GM21381 (cell line): ENCODE measurements at regions not wholly inside any gene's neighbourhood (a gene's known extent, or its start where the extent isn't known, plus 50 kb on each side); places are given as distances from the start of the nearest gene placed in this dataset.
A peak's percentile ranks its signal among the peaks of the same experiment; 100 is the strongest.
"Not testable (repeated sequence)": the region's sequence is repeated elsewhere in the genome, so short reads cannot be mapped to it uniquely, and the experiment has no call there.

Experiments
- ATAC-seq: cut with Tn5 transposase; IDR thresholded peaks from one replicate; pipeline ENCODE4 v1.9.1; 2021; ENCODE audit warnings: mild to moderate bottlenecking, moderate library complexity; ENCODE audit not compliant: unreplicated experiment

DNA sequence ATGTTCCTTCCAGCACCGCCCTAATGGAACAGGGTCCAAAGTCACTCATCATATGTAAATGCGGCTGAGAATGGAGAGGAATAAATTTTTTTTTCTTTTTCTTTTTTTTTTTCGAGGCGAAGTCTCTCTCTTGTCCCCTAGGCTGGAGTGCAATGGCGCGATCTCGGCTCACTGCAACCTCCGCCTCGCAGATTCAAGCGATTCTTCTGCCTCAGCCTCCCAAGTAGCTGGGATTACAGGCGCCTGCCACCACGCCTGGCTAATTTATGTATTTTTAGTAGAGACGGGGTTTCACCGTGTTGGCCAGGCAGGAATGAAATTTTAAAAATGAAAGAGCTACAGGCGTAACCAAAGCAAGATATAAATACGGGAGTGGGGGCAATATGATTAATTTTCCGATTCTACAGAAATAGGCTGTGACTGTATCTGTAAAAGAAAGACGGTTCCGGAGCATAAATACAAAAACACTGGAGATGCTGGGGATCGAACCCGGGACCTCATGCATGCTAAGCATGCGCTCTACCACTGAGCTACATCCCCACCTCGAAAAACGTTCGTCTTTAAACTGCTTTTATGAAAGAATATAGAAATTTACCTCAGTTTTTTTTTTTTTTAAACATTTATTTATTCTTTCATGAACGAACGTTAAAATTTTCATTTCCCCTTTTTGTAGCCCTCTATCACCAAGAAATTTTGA is 132.2 kb downstream of the GPX5 start:
- peak; percentile 77 for ATAC-seq

DNA sequence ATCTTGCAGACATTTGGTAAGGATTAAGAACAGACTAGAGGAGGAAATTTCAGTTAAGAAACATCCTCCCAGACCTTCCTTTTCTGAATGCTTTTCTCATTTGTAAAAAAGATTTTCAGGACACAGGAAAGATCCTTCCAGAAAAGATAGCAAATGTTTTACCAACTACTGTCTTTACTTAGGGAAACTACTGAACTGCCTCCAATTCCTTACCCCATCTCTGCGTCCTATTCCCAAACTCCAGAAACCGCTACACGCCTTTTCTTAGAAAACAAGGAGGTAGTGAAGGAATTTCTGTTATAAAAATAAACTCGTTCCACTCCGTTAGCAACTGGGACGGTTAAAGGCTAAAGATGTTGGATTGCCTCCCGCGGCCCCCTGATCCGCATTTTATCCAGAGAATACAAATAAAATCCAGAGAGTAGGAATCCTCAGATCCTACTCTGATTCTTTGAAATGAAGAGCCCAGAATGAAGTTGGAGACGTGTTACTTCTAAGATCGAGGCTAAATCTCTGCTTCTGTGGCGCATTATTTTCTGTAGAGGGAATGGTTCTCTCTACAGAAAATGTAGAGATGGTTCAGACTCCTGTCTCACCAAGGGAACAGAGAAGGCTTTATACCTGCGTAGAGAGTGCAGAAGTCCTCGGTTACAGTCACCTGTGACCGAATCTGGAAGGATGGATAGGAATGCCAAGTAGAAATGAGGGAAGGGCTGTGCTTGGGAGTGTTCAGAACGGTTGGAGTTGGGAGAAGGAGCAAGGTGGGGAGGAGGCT is 133.0 kb downstream of the GPX5 start:
- no peak for ATAC-seq

DNA sequence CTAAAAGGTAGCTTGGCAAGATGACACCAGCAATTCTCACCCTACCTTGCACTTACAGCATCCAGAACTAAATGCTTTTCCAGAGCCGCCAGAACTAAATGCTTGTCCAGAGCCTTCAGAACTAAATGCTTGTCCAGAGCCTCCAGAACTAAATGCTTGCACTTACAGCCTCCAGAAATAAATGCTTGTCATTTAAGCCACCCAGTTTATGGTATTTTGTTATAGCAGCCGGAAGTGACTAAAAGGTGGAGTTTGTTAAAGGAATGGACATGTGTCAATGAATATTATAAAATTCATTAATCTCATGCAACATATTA is 133.5 kb downstream of the GPX5 start:
- ATAC-seq, result no peak

DNA sequence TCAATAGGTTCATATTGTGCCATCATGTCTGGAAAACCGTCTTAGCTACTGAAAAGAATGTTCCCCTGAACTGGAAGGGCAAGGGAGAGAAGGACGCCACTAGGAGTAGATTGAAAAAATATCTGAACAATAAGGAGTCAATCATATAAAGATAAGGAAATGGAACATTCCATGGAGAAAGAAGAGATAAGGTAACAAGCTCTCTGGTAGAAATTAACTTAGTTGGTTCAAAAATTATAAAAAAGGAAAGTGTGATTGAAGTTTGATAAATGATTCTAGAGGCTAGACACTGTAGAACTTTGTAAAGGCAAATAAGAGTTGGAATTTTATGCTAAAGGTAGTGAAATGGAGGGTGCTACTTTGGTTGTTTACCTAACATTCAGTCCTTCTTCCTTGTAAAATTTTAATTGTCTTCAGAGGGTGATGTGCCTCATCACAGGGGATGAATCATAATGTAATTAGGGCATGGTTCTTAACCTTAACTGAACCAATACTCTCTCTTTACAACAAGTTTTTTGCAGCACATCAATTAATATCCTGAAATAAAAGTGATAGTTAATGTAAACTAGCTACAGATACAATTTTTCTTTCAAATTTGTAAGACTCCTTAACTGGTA is 135.5 kb downstream of the GPX5 start:
- no peak for ATAC-seq

DNA sequence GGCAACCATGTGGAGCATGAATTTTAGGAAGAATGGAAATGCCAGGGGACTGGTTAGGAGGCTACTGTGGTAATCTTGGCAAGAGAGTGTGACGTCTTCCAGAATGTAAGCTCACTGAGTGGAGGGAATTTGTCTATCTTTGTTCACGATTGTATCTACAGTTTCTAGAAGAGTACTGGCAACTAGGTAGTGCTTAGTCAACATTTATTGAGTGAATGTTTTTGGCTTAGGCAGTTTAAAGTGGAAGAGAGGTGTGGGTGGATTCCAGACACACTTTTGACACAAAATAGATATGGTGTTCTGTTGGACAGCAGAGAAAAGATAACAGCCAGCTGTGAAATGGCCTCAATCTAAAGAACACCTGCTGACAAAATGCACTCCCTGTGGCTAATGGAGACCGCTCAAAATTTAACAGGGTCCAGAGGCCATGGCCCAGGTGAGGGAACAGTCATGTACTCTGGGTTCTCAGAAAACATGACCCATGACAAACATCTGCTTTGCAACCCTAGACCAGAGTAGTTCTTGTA is 139.3 kb downstream of the GPX5 start:
- ATAC-seq, result no peak

DNA sequence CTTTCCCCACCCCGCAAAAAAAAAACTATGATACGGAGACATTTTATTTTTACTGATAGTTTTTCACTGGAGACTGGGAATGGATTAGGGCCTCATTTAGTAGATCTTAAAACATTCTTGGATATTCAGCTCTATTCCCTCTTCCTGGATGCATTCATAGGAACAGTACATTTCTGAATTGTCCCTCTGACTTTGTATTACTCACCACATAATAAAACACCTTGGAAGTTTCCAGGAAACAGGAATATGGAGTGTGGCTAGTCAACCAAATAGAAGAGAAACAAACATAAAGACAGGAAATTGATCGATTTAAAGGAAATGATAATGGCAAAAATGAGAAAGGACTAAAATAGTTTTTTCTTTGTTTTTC is 147.7 kb downstream of the GPX5 start:
- ATAC-seq, result no peak

DNA sequence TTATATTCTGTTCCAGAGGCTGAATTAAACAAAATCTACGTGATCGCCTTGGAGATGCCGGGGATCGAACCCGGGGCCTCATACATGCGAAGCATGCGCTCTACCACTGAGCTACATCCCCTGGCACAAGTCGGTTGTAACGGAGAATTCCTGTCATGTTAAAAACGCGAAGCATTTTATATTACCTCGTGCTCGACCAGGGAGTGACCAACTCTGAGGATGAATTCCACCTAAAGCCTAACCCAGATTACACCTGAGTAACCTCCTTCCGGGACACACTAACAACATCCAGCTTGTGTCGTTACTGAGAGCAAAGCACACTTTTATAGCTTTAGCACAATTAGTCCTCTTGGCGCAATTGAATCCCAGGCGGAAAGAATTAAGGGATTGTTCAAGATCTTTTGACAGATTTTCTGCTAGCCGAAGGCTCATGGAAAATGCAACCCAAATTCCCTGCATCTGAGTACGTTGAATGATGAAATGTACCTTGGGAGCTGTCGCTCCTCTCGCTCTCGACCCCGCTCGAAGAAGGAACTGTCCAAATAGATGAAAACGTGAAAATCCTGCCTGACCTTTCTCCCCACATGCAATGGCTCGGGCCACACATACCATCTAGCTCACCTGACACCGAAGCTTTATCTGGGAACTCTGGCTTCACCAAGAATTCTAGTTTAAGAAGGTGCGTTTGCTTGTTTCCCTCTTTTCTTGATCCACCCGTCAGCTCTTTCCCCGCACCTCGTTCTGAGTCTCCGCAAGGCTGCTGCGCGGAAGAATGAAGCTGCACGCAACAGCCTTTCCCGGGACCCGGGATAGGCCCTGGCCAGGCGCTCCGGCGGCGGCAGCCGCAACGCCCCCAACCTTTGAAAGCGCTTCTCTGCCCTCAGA is 148.3 kb downstream of the GPX5 start:
- no peak for ATAC-seq

DNA sequence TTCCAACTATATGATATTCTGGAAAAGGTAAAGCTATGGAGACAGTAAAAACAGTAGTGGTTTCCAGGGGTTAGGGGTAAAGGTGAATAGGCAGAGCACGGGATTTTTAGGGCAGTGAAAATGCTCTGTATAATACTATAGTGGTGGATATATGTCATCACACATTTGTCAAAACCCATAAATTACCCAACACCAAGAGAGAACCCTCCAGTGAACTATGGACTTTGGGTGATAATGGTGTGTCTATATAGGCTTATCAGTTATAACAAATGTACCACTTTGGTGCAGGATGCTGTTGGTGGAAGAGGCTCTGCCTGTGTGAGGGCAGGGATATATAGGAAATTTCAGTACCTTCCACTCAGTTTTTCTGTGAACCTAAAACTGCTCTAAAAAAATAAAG is 149.9 kb downstream of the GPX5 start:
- no peak for ATAC-seq

DNA sequence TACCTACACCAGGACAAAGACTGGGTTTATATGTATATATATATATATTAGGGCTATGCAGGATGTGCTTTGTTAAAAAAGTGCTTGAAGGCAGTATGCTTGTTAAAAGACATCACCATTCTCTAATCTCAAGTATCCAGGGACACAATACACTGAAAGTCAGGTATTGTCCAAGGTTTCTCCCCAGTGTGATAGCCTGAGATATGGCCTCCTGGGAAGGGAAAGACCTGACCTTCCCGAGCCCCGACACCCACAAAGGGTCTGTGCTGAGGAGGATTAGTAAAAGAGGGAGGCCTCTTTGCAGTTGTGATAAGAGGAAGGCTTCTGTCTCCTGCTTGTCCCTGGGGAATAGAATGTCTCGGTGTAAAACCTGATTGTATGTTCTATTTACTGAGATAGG is 156.9 kb downstream of the GPX5 start:
- ATAC-seq, result no peak

DNA sequence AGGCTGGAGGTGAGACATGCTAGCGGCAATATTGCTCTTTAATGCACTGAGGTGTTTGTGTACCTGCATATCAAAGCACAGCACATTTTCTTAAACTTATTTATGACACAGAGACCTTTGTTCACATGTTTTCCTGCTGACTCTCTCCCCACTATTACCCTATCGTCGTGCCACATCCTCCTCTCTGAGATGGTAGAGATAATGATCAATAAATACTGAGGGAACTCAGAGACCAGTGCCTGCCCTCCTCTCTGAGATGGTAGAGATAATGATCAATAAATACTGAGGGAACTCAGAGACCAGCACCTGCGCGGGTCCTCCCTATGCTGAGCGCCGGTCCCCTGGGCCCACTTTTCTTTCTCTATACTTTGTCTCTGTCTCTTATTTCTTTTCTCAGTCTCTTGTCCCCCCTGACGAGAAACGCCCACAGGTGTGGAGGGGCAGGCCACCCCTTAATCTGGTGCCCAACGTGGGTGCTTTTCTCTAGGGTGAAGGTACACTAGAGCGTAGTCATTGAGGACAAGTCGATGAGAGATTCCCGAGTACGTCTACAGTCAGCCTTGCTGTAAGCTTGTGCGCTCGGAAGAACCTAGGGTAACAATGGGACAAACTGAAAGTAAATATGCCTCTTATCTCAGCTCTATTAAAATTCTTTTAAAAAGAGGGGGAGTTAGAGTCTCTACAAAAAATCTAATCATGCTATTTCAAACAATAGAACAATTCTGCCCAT is 157.4 kb downstream of the GPX5 start:
- not testable (repeated sequence) for ATAC-seq

DNA sequence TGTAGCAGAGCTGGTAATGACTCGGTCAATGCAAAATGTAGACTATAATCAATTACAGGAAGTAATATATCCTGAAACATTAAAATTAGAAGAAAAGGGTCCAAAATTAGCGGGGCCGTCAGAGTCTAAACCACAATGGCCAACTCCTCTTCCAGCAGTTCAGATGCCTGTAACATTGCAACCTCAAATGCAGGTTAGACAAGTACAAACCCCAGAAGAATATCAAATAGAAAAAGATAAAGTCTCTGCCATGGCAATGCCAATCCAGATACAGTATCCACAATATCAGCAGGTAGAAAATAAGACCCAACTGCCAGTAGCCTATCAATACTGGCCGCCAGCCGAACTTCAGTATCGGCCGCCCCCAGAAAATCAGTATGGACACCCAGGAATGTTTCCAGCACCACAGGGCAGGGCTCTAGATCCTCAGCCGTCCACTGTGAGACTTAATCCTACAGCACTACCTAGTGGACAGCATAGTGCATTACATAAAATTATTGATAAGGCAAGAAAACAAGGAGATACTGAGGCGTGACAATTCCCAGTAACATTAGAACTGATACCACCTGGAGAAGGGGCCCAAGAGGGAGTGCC is 158.4 kb downstream of the GPX5 start:
- ATAC-seq, result no peak

DNA sequence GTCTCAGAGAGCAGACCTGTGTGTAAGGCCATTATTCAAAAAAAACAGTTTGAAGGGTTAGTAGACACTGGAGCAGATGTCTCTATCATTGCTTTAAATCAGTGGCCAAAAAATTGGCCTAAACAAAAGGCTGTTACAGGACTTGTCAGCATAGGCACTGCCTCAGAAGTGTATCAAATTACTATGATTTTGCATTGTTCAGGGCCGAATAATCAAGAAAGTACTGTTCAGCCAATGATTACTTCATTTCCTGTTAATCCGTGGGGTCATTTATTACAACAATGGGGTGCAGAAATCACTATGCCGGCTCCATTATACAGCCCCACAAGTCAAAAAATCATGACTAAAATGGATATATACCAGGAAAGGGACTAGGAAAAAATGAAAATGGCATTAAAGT is 160.3 kb downstream of the GPX5 start:
- ATAC-seq, result not testable (repeated sequence)

DNA sequence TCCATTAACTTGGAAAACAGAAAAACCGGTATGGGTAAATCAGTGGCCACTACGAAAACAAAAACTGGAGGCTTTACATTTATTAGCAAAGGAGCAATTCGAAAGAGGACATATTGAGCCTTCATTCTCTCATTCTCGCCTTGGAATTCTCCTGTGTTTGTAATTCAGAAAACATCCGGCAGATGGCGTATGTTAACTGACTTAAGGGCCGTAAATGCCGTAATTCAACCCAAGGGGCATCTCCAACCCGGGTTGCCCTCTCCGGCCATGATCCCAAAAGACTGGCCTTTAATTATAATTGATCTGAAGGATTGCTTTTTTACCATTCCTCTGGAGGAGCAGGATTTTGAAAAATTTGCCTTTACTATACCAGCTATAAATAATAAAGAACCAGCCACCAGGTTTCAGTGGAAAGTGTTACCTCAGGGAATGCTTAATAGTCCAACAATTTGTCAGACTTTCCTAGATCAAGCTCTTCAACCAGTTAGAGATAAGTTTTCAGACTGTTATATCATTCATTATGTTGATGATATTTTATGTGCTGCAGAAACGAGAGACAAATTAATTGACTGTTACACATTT is 160.9 kb downstream of the GPX5 start:
- ATAC-seq, result not testable (repeated sequence)

DNA sequence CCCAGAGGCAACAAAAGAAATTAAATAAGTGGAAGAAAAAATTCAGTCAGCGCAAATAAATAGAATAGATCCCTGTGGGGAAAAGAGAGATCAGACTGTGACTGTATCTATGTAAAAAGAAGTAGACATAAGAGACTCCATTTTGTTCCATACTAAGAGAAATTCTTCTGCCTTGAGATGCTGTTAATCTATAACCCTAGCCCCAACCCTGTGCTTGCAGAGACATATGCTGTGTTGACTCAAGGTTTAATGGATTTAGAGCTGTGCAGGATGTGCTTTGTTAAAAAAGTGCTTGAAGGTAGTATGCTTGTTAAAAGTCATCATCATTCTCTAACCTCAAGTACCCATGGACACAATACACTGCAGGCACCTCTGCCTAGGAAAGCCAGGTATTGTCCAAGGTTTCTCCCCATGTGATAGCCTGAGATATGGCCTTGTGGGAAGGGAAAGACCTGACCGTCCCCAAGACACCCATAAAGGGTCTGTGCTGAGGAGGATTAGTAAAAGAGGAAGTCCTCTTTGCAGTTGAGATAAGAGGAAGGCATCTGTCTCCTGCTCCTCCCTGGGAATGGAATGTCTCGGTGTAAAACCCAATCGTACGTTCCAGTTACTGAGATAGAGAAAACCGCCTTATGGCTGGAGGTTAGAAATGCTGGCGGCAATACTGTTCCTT is 161.8 kb downstream of the GPX5 start:
- ATAC-seq, result not testable (repeated sequence)

DNA sequence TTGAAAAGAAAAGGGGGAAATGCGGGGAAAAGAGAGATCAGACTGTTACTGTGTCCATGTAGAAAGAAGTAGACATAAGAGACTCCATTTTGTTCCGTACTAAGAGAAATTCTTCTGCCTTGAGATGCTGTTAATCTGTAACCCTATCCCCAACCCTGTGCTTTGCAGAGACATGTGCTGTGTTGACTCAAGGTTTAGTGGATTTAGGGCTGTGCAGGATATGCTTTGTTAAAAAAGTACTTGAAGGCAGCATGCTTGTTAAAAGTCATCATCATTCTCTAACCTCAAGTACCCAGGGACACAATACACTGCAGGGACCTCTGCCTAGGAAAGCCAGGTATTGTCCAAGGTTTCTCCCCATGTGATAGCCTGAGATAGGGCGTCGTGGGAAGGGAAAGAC is 166.3 kb downstream of the GPX5 start:
- ATAC-seq, result not testable (repeated sequence)

DNA sequence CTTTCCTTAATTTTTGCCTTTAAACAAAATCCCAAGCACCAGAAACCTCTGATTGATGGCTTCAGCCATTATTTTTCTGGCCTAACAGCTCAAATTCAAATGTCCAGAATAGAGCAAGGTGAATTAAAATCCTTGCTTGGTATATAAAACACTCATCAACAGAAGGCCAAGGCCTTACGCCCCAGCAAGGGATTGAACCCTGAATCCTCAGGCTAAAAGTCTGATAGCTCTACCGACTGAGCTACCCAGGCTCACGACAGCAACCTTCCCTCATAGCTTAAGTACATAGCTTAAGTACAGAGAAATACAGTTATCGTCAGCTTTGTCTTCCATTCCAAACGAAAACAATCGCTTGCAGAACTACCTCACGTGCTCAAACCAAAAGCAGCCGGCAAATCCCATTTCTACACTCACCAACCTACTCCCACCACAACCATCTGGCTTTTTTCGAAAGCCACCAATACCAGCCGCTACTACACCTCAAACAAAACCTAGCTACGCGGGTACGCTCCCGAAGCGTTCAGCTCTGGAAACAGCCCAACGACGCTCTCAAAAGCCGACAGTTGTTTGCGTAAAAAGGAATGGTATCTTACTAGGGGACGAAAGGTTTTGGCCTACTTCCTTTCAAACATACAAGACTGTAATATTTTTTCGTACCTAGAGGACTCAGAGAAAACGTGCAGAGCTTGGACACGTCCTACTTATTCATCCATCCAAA is 167.5 kb downstream of the GPX5 start:
- ATAC-seq, result no peak

DNA sequence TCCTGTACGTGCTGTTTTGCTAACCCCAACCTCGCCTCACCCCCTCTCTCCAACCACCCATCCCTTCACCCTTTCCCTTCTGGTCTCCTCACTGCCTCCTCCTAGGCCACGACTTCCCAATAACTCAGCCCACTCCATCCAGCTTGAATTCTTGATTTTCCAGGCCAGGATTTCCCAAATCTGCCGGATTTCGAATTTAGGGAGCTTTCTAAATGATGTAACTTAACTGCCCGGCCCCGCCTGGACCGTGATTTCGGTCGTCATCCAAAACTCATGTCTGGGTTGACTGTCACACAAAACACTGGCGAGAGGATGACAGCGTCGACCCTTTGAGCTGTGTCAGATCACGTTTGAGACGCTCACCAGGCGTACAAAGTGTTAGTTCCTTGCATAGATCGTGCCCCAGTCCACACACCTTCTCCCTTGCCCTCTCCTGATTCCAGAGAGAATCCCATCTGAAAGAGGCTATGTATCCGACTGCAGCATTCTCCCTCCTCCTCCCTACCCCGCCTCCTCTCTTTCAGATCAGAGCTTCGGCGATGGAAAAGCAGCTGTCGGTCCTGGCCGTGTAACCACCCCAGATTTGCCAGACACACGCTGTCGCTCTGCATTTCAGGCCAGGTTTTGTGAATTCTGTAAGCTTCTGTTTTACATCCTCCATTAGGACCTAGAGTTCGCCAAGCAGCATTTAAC is 168.2 kb downstream of the GPX5 start:
- ATAC-seq, result no peak

DNA sequence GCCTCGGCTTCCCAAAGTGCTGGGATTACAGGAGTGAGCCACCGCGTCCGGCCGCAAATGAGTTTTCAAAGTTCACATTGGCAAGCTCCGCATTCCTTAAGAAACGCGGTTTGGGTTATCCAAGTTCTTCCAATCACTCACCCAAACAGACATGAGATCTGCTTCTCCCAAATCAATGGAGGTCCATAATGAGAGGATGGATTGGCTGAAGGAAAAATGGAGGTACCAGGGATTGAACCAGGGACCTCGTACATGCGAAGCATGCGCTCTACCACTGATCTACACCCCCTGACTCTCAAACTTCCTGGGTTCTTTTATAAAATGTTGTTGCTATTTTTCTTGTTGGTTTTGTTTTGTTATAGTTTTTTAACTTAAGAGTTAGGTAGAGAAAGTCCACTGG is 170.0 kb downstream of the GPX5 start:
- ATAC-seq, result no peak
